BJ (cell line): ENCODE measurements at regions not wholly inside any gene's neighbourhood (a gene's known extent, or its start where the extent isn't known, plus 50 kb on each side); places are given as distances from the start of the nearest gene placed in this dataset.
"Not testable (repeated sequence)": the region's sequence is repeated elsewhere in the genome, so short reads cannot be mapped to it uniquely, and the experiment has no call there.

Source experiments
- CTCF ChIA-PET: fragments of 350-600 bp; formaldehyde crosslinking; extraction: SDS; loops from one replicate; lab custom pipeline; 2021; ENCODE audit warnings: antibody characterized with exemption, inconsistent platforms; lab: Yijun Ruan, JAX
- POLR2A ChIA-PET: fragments of 300-600 bp; sonication (Branson Sonifier 250); formaldehyde crosslinking; extraction: SDS; loops from one replicate; lab custom pipeline; 2021; ENCODE audit warnings: antibody characterized with exemption; lab: Charles Lee
- DNase-seq: peaks from one replicate; pipeline ENCODE4 v3.0.0-alpha.2; 2011; ENCODE audit warnings: low read depth
- H3K27me3 ChIP-seq: 2 replicates; pipeline ENCODE4 v1.6.0; 2011; ENCODE audit warnings: low read length; ENCODE audit not compliant: control insufficient read depth, insufficient read depth
- H3K36me3 ChIP-seq: 2 replicates; pipeline ENCODE4 v1.5.1; 2011; ENCODE audit warnings: low read length; ENCODE audit not compliant: control insufficient read depth, insufficient read depth
- H3K4me3 ChIP-seq: 2 replicates; pipeline ENCODE4 v1.5.1; 2011; ENCODE audit warnings: low read depth, mild to moderate bottlenecking, control low read depth, low read length
- TF ChIP-seq, protein P1 (sequence below): IDR thresholded peaks from 2 replicates; pipeline ENCODE4 v1.5.1; 2011; ENCODE audit warnings: low read depth, mild to moderate bottlenecking, control low read depth, inconsistent platforms, low read length, moderate library complexity; ENCODE audit not compliant: insufficient read depth

DNA sequence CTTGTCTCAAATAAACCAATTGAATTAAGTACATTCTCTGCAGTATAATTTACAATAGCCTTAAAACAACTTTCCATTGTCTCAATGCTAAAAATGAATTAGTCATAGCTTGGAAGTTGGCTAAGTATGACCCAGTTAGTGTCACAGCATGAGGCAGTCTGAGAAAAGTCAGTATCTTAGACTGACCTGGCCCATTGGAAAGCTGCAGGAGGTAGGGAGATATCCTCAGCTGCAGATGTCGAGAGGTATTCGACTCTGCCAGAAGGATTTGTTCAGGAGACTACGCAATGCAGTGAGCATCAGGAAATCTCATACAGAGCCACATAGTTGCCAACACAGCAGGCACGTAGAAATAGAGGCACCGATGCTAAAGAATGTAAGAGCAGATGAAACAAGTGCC lies 350.9 kb upstream of the NRSN1 start:
- POLR2A ChIA-PET = no interaction called here
- CTCF ChIA-PET = no interaction called here
- TF ChIP-seq, protein P1, sequence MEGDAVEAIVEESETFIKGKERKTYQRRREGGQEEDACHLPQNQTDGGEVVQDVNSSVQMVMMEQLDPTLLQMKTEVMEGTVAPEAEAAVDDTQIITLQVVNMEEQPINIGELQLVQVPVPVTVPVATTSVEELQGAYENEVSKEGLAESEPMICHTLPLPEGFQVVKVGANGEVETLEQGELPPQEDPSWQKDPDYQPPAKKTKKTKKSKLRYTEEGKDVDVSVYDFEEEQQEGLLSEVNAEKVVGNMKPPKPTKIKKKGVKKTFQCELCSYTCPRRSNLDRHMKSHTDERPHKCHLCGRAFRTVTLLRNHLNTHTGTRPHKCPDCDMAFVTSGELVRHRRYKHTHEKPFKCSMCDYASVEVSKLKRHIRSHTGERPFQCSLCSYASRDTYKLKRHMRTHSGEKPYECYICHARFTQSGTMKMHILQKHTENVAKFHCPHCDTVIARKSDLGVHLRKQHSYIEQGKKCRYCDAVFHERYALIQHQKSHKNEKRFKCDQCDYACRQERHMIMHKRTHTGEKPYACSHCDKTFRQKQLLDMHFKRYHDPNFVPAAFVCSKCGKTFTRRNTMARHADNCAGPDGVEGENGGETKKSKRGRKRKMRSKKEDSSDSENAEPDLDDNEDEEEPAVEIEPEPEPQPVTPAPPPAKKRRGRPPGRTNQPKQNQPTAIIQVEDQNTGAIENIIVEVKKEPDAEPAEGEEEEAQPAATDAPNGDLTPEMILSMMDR = no peak
- Histone ChIP-seq H3K4me3 (no peak overlapping the region), H3K27me3 (no peaks in the 10 kb centered on the region), H3K36me3 (no peaks in the 10 kb centered on the region)
- DNase-seq = no peak

DNA sequence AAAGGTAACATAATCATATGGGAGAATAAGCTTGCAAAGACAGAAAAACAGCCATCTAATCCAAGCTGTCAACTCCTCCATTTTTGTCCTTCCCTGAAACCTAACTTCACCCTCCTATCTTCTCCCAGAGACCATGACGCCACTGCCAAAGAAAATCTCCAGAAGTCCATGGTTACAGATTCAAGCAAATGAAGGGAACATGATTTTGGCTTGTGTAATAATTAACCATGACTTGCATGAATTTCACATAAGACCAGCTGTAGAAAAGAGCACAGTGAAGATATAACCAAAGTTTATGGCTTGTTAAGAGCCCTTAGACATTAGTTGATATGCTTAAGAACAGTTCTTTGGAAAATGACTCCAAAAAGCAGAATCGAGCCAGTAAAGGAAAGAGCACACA lies 342.1 kb upstream of the NRSN1 start:
- Histone ChIP-seq H3K4me3 (no peak overlapping the region), H3K36me3 (no peaks in the 10 kb centered on the region), H3K27me3 (no peaks in the 10 kb centered on the region)
- TF ChIP-seq, protein P1 = no peak
- no peak for DNase-seq
- CTCF ChIA-PET = no interaction called here
- POLR2A ChIA-PET = no interaction called here

DNA sequence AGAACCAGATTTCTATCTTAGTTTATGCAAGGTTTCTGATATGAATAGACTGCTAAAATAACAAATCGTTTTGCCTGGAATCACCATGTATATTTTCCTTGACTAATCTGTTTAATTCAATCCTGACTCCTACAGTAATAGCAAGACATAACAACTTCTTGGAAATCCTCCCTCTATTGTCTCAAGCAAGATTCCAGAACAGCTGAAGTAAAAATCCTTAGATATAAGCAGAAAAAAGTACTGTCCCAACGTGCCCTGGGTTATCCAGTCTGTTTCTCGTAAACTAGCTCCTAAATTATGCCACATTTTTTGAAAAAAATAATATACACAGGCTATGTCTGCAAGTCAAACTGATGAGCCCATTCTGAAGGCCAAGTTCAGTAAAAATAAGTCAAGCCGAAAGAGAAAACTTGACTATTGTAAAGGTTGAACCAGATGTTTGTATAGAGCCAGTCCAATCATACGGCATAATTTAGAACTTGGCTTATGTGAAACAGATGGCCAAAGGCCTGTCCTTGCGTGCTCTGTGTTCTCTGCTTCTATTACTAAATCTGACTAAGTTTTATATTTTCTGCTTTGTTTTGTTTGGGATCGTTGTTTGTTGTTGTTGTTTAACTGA lies 341.6 kb upstream of the NRSN1 start:
- TF ChIP-seq, protein P1 = no peak
- POLR2A ChIA-PET = no interaction called here
- DNase-seq = no peak

DNA sequence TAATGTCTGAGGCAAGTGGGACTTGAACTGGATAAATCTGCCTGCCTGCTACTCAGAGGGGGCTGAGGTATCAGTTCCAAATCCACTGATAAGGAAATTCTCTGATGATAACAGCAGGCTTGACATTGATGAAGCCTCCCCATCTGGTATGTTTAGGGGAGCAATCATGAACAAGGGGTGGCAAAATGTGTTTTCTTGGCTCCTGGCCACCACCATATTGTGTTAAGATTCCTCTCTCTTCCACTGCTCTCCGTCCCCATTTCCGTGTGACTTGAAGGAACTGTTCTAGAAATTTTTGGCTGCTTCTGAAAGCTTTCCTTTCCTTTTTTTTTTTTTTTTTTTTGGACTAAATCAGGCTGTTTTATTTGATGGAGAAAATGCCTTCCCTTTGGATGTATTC lies 335.3 kb upstream of the NRSN1 start:
- POLR2A ChIA-PET = no interaction called here

More for the DNA sequence above, 341.6 kb upstream of the NRSN1 start:
- Histone ChIP-seq H3K27me3 (no peaks in the 10 kb centered on the region), H3K36me3 (no peaks in the 10 kb centered on the region), H3K4me3 (no peak overlapping the region)
- CTCF ChIA-PET = no interaction called here

DNA sequence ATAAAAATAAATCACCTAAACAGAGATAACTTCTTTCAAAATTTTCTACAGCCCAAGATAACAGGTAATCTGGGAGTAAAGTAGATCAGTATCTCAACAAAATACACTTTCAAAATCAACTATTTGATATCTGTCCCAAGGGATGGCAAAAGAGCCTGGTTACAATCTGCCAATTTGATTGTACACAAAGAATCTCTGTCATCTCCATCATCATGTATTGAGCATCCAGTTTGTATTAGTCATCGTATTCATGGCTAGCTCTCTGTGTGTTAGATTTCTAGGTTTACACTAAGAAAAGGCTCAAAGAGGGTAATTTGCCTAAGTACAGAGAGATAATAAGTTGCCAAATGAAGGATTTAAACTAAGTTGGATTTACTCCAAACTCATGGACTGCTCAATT lies 329.0 kb upstream of the NRSN1 start:
- no peak for DNase-seq
- TF ChIP-seq, protein P1 = no peak
- Histone ChIP-seq H3K36me3 (no peaks in the 10 kb centered on the region), H3K4me3 (no peak overlapping the region), H3K27me3 (no peaks in the 10 kb centered on the region)
- ChIA-PET POLR2A (no interaction called here), CTCF (no interaction called here)

More for the DNA sequence above, 335.3 kb upstream of the NRSN1 start:
- CTCF ChIA-PET = no interaction called here
- TF ChIP-seq, protein P1 = no peak
- no peak overlapping the region for H3K4me3 ChIP-seq
- no peak for DNase-seq
- H3K36me3 ChIP-seq = no peaks in the 10 kb centered on the region
- H3K27me3 ChIP-seq = no peaks in the 10 kb centered on the region

DNA sequence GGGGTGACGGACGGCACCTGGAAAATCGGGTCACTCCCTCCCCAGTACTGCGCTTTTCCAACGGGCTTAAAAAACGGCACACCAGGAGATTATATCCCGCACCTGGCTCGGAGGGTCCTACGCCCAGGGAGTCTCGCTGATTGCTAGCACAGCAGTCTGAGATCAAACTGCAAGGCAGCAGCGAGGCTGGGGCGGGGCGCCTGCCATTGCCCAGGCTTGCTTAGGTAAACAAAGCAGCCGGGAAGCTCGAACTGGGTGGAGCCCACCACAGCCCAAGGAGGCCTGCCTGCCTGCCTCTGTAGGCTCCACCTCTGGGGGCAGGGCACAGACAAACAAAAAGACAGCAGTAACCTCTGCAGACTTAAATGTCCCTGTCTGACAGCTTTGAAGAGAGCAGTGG lies 321.7 kb upstream of the NRSN1 start:
- CTCF ChIA-PET, H3K4me3 ChIP-seq, H3K27me3 ChIP-seq, DNase-seq, POLR2A ChIA-PET, H3K36me3 ChIP-seq: not testable (repeated sequence)

DNA sequence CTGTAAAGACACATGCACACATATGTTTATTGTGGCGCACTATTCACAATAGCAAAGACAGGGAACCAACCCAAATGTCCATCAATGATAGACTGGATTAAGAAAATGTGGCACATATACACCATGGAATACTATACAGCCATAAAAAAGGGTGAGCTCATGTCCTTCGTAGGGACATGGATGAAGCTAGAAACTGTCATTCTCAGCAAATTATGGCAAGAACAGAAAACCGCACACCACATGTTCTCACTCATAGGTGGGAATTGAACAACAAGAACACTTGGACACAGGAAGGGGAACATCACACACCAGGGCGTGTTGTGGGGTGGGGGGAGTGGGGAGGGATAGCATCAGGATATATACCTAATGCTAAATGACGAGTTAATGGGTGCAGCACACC lies 304.9 kb upstream of the NRSN1 start:
- CTCF ChIA-PET, H3K4me3 ChIP-seq, H3K27me3 ChIP-seq, DNase-seq, POLR2A ChIA-PET, H3K36me3 ChIP-seq: not testable (repeated sequence)
